PFSK-1 (cell line): ENCODE measurements at regions not wholly inside any gene's neighbourhood (a gene's known extent, or its start where the extent isn't known, plus 50 kb on each side); places are given as distances from the start of the nearest gene placed in this dataset.

Experiments
- POLR2AphosphoS5 ChIP-seq: IDR thresholded peaks from 2 replicates; pipeline ENCODE4 v1.6.1; 2012; ENCODE audit warnings: low read depth, mild to moderate bottlenecking, control low read depth, low read length, moderate library complexity
- REST ChIP-seq, 2 experiments: IDR thresholded peaks; 2 replicates each; pipeline versions ENCODE4 v1.6.1 to v1.8.0; 2011 to 2012; ENCODE audit warnings: low read depth in 2 of 2, low read length in 2 of 2, control low read depth in 1 of 2, inconsistent platforms in 1 of 2, mild to moderate bottlenecking in 1 of 2, moderate library complexity in 1 of 2; ENCODE audit not compliant: insufficient read depth in 1 of 2
- SIN3A ChIP-seq: IDR thresholded peaks from 2 replicates; pipeline ENCODE4 v1.6.1; 2012; ENCODE audit warnings: mild to moderate bottlenecking, low read length, moderate library complexity, borderline replicate concordance; ENCODE audit not compliant: insufficient read depth

- TF ChIP-seq POLR2AphosphoS5 (no peak), REST (IDR thresholded peaks at IDR 0.05; ENCODE audit: insufficient read depth in 1 of 2, low read depth in 2 of 2, low read length in 2 of 2) (no peak), SIN3A (no peak)
Observed at GRCh38 chr5:58185397-58185796, 274.5 kb downstream of the PLK2 start.
